ENCODE measurements at regions not wholly inside any gene's neighbourhood (a gene's known extent, or its start where the extent isn't known, plus 50 kb on each side); places are given as distances from the start of the nearest gene placed in this dataset.
"Not testable (repeated sequence)": the region's sequence is repeated elsewhere in the genome, so short reads cannot be mapped to it uniquely, and the experiment has no call there.

- intact Hi-C loops (cut with DNase I) = no loop called here
- peak; percentile 63 for DNase-seq (ENCODE audit: low spot score)
These were observed 208.7 kb downstream of the IRX2 start for GRCh38 chr5:2542821-2543220.

- peak; percentile 54 for DNase-seq (ENCODE audit: low spot score)
- intact Hi-C loops (cut with DNase I) = no loop called here
These were observed 209.5 kb downstream of the IRX2 start for GRCh38 chr5:2542026-2542425.

DNA sequence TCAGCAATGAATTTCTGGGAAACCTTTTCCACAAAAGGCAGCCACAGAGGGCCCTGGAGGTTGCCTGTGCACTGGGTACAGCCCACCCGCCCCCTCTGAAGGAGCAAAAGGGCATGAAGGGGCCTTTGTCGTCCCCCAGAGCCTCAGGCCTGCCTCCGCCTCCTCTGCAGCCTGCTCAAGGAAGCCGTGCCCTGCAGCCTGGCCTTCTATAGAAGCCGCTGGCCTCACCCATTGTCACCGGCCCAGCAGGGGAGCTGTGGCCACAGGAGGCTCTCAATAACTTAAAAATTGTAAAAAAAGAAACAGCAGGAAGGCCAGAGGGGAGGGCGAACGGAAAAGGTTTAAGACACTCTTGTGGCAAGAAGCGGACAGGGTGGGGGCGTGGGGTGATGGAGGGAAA, 213.3 kb downstream of the IRX2 start:
- intact Hi-C loops (cut with DNase I) = no loop called here
- DNase-seq (ENCODE audit: low spot score) = no peak

- intact Hi-C loops (cut with DNase I) = no loop called here
- no peak for DNase-seq (ENCODE audit: low spot score)
These were observed 213.9 kb downstream of the IRX2 start for GRCh38 chr5:2537378-2538145.

- DNase-seq (ENCODE audit: low spot score) = no peak
- intact Hi-C loops (cut with DNase I) = no loop called here
These were observed 214.7 kb downstream of the IRX2 start for GRCh38 chr5:2536632-2537377.

- intact Hi-C loops (cut with DNase I) = no loop called here
- no peak for DNase-seq (ENCODE audit: low spot score)
These were observed 216.5 kb downstream of the IRX2 start for GRCh38 chr5:2534970-2535369.

DNA sequence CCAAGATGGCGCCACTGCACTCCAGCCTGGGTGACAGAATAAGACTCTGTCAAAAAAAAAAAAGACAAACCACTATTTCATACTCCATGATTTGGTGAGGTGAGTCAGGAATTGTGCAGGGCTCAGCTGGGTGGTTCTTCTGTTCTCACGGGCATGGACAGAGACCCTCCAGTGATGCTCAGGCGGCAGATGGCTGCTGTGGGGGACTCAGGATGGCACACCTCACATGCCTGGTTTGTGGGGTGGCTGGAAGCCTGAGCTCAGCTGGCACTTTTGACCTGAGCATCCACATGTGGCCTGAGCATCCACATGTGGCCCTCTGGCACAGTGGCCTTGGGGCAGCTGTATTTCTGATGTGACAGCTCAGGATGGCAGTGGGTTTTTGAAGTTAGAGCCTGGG, 217.2 kb downstream of the IRX2 start:
- intact Hi-C loops (cut with DNase I) = no loop called here

GRCh38 chr5:2533848-2534247, 217.6 kb downstream of the IRX2 start:
- intact Hi-C loops (cut with DNase I); DNase-seq (ENCODE audit: low spot score): not testable (repeated sequence)

More for the DNA sequence above, 217.2 kb downstream of the IRX2 start:
- DNase-seq (ENCODE audit: low spot score) = no peak

GRCh38 chr5:2532809-2533208, 218.7 kb downstream of the IRX2 start:
- no peak for DNase-seq (ENCODE audit: low spot score)
- intact Hi-C loops (cut with DNase I) = no loop called here

DNA sequence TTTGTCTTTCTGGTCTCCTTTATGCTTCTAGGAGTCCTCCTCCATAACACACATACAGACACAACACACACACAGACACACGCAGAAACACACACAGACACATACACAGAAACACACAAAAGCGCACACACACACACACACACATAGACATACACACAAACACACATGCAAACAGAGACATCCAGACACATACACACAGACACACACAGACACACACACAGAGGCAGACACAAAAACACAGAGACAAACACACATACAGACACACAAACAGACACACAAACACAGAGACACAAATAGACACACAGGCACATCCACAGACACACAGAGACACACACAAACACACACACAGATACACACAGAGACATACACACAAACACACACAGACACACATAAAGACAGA, 220.2 kb downstream of the IRX2 start:
- DNase-seq (ENCODE audit: low spot score) = no peak
- intact Hi-C loops (cut with DNase I) = no loop called here

- intact Hi-C loops (cut with DNase I) = no loop called here
- DNase-seq (ENCODE audit: low spot score) = no peak
These were observed 220.9 kb downstream of the IRX2 start for GRCh38 chr5:2530609-2531008.

GRCh38 chr5:2529371-2530092, 221.9 kb downstream of the IRX2 start:
- intact Hi-C loops (cut with DNase I) = no loop called here
- DNase-seq (ENCODE audit: low spot score) = no peak

- intact Hi-C loops (cut with DNase I) = no loop called here
- DNase-seq (ENCODE audit: low spot score) = no peak
These were observed 226.1 kb downstream of the IRX2 start for GRCh38 chr5:2525351-2525750.

- intact Hi-C loops (cut with DNase I) = no loop called here
- DNase-seq (ENCODE audit: low spot score) = no peak
These were observed 226.9 kb downstream of the IRX2 start for GRCh38 chr5:2524620-2525019.

GRCh38 chr5:2523180-2523579, 228.3 kb downstream of the IRX2 start:
- intact Hi-C loops (cut with DNase I) = no loop called here
- no peak for DNase-seq (ENCODE audit: low spot score)

DNA sequence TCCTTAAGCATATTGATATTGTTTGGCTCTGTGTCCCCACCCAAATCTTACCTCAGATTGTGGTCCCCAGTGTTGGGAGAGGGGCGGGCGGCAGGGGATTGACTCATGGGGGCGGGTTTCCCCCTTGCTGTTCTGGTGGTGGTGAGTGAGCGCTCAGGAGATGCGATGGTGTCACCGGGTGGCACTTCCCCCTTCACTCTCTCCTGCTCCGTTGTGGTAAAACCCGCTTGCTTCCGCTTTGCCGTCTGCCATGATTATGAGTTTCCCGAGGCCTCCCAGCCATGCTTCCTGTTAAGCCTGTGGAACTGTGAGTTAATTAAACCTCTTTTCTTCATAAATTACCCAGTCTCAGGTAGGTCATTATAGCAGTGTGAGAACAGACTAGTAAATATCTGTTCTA, 229.1 kb downstream of the IRX2 start:
- intact Hi-C loops (cut with DNase I) = no loop called here
- no peak for DNase-seq (ENCODE audit: low spot score)

- intact Hi-C loops (cut with DNase I) = no loop called here
- no peak for DNase-seq (ENCODE audit: low spot score)
These were observed 232.3 kb downstream of the IRX2 start for GRCh38 chr5:2519153-2519552.

GRCh38 chr5:2517451-2517850, 234.0 kb downstream of the IRX2 start:
- intact Hi-C loops (cut with DNase I) = no loop called here
- DNase-seq (ENCODE audit: low spot score) = no peak

DNA sequence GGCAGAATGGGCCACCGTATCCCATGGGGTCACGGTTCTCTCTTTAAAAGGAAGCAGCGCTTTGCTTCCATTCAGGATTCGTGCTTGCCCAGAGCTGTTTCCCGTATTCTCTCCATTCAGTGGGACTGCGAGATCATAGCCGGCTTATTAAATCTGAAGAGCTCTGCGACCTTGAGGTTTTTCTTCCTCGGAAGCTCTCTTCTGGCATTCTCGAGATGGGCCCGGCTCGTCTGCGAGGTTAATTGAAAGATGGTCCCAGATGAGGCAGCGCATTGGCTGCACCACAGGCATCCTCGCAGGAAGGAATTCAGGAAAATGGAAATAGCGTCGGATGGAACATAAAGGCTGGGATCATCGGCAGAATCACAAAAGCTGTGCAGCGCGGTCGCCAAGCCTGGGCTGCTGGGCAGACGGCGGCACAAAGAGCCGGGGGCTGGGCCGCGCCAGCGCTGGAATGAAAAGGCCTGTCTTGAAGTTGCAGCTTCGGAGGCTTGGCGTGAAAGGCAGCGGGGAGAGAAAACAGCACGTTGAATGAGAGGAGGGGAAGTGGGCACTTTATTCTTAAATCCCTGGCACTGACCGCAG, 236.2 kb downstream of the IRX2 start:
- intact Hi-C loops (cut with DNase I) = no loop called here
- no peak for DNase-seq (ENCODE audit: low spot score)

DNA sequence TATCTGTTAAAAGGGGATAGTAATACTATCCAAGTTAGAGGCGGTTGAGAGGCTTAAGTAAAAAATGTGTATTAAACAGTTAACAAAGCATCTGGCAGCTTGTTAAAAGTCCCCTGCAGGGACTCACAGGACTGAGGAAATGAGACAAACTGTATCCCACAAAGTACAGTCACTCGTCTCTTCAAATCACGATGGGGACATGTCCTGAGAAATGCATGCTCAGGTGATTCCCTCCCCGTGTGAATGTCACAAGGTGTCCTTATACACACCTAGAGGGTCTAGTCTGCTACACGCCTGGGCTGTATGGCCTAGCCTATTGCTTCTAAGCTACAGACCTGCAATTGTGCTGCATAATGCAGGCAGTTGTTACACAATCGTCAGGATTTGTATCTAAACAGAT, 237.0 kb downstream of the IRX2 start:
- intact Hi-C loops (cut with DNase I) = no loop called here
- DNase-seq (ENCODE audit: low spot score) = no peak

Measured in cardiac septum (tissue), 1 donor.